ENCODE measurements at regions not wholly inside any gene's neighbourhood (a gene's known extent, or its start where the extent isn't known, plus 50 kb on each side); places are given as distances from the start of the nearest gene placed in this dataset.
A peak's percentile ranks its signal among the peaks of the same experiment; 100 is the strongest.
"Not testable (repeated sequence)": the region's sequence is repeated elsewhere in the genome, so short reads cannot be mapped to it uniquely, and the experiment has no call there.

- not testable (repeated sequence) for H3K9me3 Mint-ChIP-seq; H3K4me3 Mint-ChIP-seq; H3K36me3 Mint-ChIP-seq (ENCODE audit: low read depth); H3K27ac Mint-ChIP-seq; H3K27me3 Mint-ChIP-seq (ENCODE audit: low read depth)
- peaks cover 19% of the 10 kb centered on the region for H3K4me1 Mint-ChIP-seq (ENCODE audit: low read depth)
Measured at GRCh38 chr2:87519158-87520011, 228.5 kb upstream of the PLGLB2 start.

GRCh38 chr2:87521057-87521456 is 226.8 kb upstream of the PLGLB2 start:
- H3K36me3 Mint-ChIP-seq (ENCODE audit: low read depth); H3K9me3 Mint-ChIP-seq; H3K27me3 Mint-ChIP-seq (ENCODE audit: low read depth); H3K4me3 Mint-ChIP-seq: not testable (repeated sequence)
- Mint-ChIP-seq H3K27ac (peak overlapping the region; percentile 45), H3K4me1 (ENCODE audit: low read depth) (peaks cover 16% of the 10 kb centered on the region)

GRCh38 chr2:87521489-87521888 is 226.4 kb upstream of the PLGLB2 start:
- not testable (repeated sequence) for H3K9me3 Mint-ChIP-seq; H3K4me3 Mint-ChIP-seq; H3K36me3 Mint-ChIP-seq (ENCODE audit: low read depth); H3K27me3 Mint-ChIP-seq (ENCODE audit: low read depth); H3K27ac Mint-ChIP-seq
- peaks cover 16% of the 10 kb centered on the region for H3K4me1 Mint-ChIP-seq (ENCODE audit: low read depth)

GRCh38 chr2:87524619-87525188 is 223.2 kb upstream of the PLGLB2 start:
- H3K36me3 Mint-ChIP-seq (ENCODE audit: low read depth); H3K27me3 Mint-ChIP-seq (ENCODE audit: low read depth); H3K4me1 Mint-ChIP-seq (ENCODE audit: low read depth); H3K4me3 Mint-ChIP-seq; H3K9me3 Mint-ChIP-seq: not testable (repeated sequence)
- peak overlapping the region; percentile 26 for H3K27ac Mint-ChIP-seq

GRCh38 chr2:87525497-87525991 is 222.3 kb upstream of the PLGLB2 start:
- not testable (repeated sequence) for H3K36me3 Mint-ChIP-seq (ENCODE audit: low read depth); H3K9me3 Mint-ChIP-seq; H3K27me3 Mint-ChIP-seq (ENCODE audit: low read depth); H3K4me1 Mint-ChIP-seq (ENCODE audit: low read depth); H3K4me3 Mint-ChIP-seq; H3K27ac Mint-ChIP-seq

GRCh38 chr2:87526258-87526657 is 221.6 kb upstream of the PLGLB2 start:
- H3K9me3 Mint-ChIP-seq; H3K27me3 Mint-ChIP-seq (ENCODE audit: low read depth); H3K4me3 Mint-ChIP-seq; H3K4me1 Mint-ChIP-seq (ENCODE audit: low read depth); H3K27ac Mint-ChIP-seq; H3K36me3 Mint-ChIP-seq (ENCODE audit: low read depth): not testable (repeated sequence)

GRCh38 chr2:87531968-87532715 is 215.7 kb upstream of the PLGLB2 start:
- H3K27ac Mint-ChIP-seq; H3K36me3 Mint-ChIP-seq (ENCODE audit: low read depth); H3K9me3 Mint-ChIP-seq; H3K27me3 Mint-ChIP-seq (ENCODE audit: low read depth); H3K4me3 Mint-ChIP-seq; H3K4me1 Mint-ChIP-seq (ENCODE audit: low read depth): not testable (repeated sequence)

GRCh38 chr2:87533390-87534272 is 214.3 kb upstream of the PLGLB2 start:
- H3K4me3 Mint-ChIP-seq; H3K27me3 Mint-ChIP-seq (ENCODE audit: low read depth); H3K36me3 Mint-ChIP-seq (ENCODE audit: low read depth); H3K27ac Mint-ChIP-seq; H3K9me3 Mint-ChIP-seq: not testable (repeated sequence)
- peaks cover 11% of the 10 kb centered on the region for H3K4me1 Mint-ChIP-seq (ENCODE audit: low read depth)

- peaks cover 11% of the 10 kb centered on the region for H3K4me1 Mint-ChIP-seq (ENCODE audit: low read depth)
- not testable (repeated sequence) for H3K36me3 Mint-ChIP-seq (ENCODE audit: low read depth); H3K27me3 Mint-ChIP-seq (ENCODE audit: low read depth); H3K9me3 Mint-ChIP-seq; H3K27ac Mint-ChIP-seq; H3K4me3 Mint-ChIP-seq
Measured at GRCh38 chr2:87534273-87534889, 213.5 kb upstream of the PLGLB2 start.

- not testable (repeated sequence) for H3K36me3 Mint-ChIP-seq (ENCODE audit: low read depth); H3K4me3 Mint-ChIP-seq; H3K27me3 Mint-ChIP-seq (ENCODE audit: low read depth)
Measured at GRCh38 chr2:87536427-87536826, 211.5 kb upstream of the PLGLB2 start.

GRCh38 chr2:87537251-87537671 is 210.6 kb upstream of the PLGLB2 start:
- not testable (repeated sequence) for H3K36me3 Mint-ChIP-seq (ENCODE audit: low read depth)
- Mint-ChIP-seq H3K4me3 (peak overlapping the region; percentile 40), H3K27ac (peak overlapping the region; percentile 83)

More at GRCh38 chr2:87536427-87536826, 211.5 kb upstream of the PLGLB2 start:
- not testable (repeated sequence) for H3K4me1 Mint-ChIP-seq (ENCODE audit: low read depth); H3K27ac Mint-ChIP-seq; H3K9me3 Mint-ChIP-seq

GRCh38 chr2:87538268-87538667 is 209.6 kb upstream of the PLGLB2 start:
- H3K27me3 Mint-ChIP-seq (ENCODE audit: low read depth); H3K4me3 Mint-ChIP-seq; H3K4me1 Mint-ChIP-seq (ENCODE audit: low read depth); H3K36me3 Mint-ChIP-seq (ENCODE audit: low read depth); H3K27ac Mint-ChIP-seq; H3K9me3 Mint-ChIP-seq: not testable (repeated sequence)

More at GRCh38 chr2:87537251-87537671, 210.6 kb upstream of the PLGLB2 start:
- H3K27me3 Mint-ChIP-seq (ENCODE audit: low read depth); H3K9me3 Mint-ChIP-seq; H3K4me1 Mint-ChIP-seq (ENCODE audit: low read depth): not testable (repeated sequence)

GRCh38 chr2:87539151-87539943 is 208.5 kb upstream of the PLGLB2 start:
- not testable (repeated sequence) for H3K4me1 Mint-ChIP-seq (ENCODE audit: low read depth); H3K4me3 Mint-ChIP-seq; H3K36me3 Mint-ChIP-seq (ENCODE audit: low read depth); H3K27ac Mint-ChIP-seq; H3K27me3 Mint-ChIP-seq (ENCODE audit: low read depth); H3K9me3 Mint-ChIP-seq
